GM23248 (cell line): ENCODE measurements at regions not wholly inside any gene's neighbourhood (a gene's known extent, or its start where the extent isn't known, plus 50 kb on each side); places are given as distances from the start of the nearest gene placed in this dataset.

ENCODE experiments used
- DNase-seq: peaks from one replicate; pipeline ENCODE4 v3.0.0-alpha.2; 2015
- H2AFZ ChIP-seq: fragments of 200-600 bp; sonication (generic); 2 replicates; pipeline ENCODE4 v1.6.1; 2016; ENCODE audit warnings: antibody characterized with exemption
- H3F3A ChIP-seq: fragments of 200-600 bp; sonication (generic); 2 replicates; pipeline ENCODE4 v1.6.1; 2016; ENCODE audit warnings: mild to moderate bottlenecking, antibody characterized with exemption, mixed run types; ENCODE audit not compliant: insufficient read depth
- H3K27ac ChIP-seq: fragments of 200-600 bp; sonication (generic); 2 replicates; pipeline ENCODE4 v1.5.1; 2016; ENCODE audit warnings: mild to moderate bottlenecking
- H3K27me3 ChIP-seq: fragments of 200-600 bp; sonication (generic); replicated peaks from 2 replicates; pipeline ENCODE4 v1.6.1; 2016; ENCODE audit warnings: mild to moderate bottlenecking; ENCODE audit not compliant: insufficient read depth
- H3K36me3 ChIP-seq: fragments of 200-600 bp; sonication (generic); 2 replicates; pipeline ENCODE4 v1.6.1; 2016; ENCODE audit warnings: low read depth, mild to moderate bottlenecking
- H3K4me1 ChIP-seq: fragments of 200-600 bp; sonication (generic); 2 replicates; pipeline ENCODE4 v1.6.1; 2016; ENCODE audit warnings: mild to moderate bottlenecking; ENCODE audit not compliant: insufficient read depth
- H3K4me2 ChIP-seq: fragments of 200-600 bp; sonication (generic); one replicate; pipeline ENCODE4 v1.6.1; 2016; ENCODE audit warnings: mild to moderate bottlenecking; ENCODE audit not compliant: unreplicated experiment
- H3K4me3 ChIP-seq: fragments of 200-600 bp; sonication (generic); 2 replicates; pipeline ENCODE4 v1.5.1; 2016; ENCODE audit warnings: mild to moderate bottlenecking
- H3K79me2 ChIP-seq: fragments of 200-600 bp; sonication (generic); 2 replicates; pipeline ENCODE4 v1.6.1; 2016; ENCODE audit warnings: mild to moderate bottlenecking; ENCODE audit not compliant: insufficient read depth
- H3K9ac ChIP-seq: fragments of 200-600 bp; sonication (generic); 2 replicates; pipeline ENCODE4 v1.6.1; 2016; ENCODE audit warnings: mild to moderate bottlenecking
- H3K9me2 ChIP-seq: fragments of 200-600 bp; sonication (generic); 2 replicates; pipeline ENCODE4 v1.6.1; 2016; ENCODE audit warnings: mixed run types, mild to moderate bottlenecking, moderate library complexity; ENCODE audit not compliant: insufficient read depth
- H3K9me3 ChIP-seq: fragments of 200-600 bp; sonication (generic); one replicate; pipeline ENCODE4 v1.6.1; 2017; ENCODE audit warnings: low read depth
- H4K20me1 ChIP-seq: fragments of 200-600 bp; sonication (generic); 2 replicates; pipeline ENCODE4 v1.6.0; 2016; ENCODE audit not compliant: insufficient read depth
- EZH2 ChIP-seq: fragments of 200-600 bp; sonication (generic); IDR thresholded peaks from 2 replicates; pipeline ENCODE4 v1.6.1; 2018; ENCODE audit warnings: antibody characterized with exemption, mild to moderate bottlenecking; ENCODE audit not compliant: insufficient read depth, poor library complexity, severe bottlenecking
- EZH2phosphoT487 ChIP-seq: fragments of 200-600 bp; sonication (generic); IDR thresholded peaks from 2 replicates; pipeline ENCODE4 v1.6.1; 2018; ENCODE audit warnings: antibody characterized with exemption, moderate library complexity, mild to moderate bottlenecking, low read depth; ENCODE audit not compliant: insufficient read depth
- WGBS, 2 experiments: methylation state at CpG; one replicate each; pipeline ENCODE4 v1.1.6; 2015 to 2017; ENCODE audit warnings: low lambda C conversion rate in 2 of 2, low coverage in 1 of 2; ENCODE audit errors: missing lambda C conversion rate in 2 of 2; 5-methylcytosine and 5-hydroxymethylcytosine counted together
- in situ Hi-C: fragments of 300-500 bp; cut with MboI; formaldehyde crosslinking; loops from 2 replicates; pipeline ENCODE4 v1.15.0; 2020

DNA sequence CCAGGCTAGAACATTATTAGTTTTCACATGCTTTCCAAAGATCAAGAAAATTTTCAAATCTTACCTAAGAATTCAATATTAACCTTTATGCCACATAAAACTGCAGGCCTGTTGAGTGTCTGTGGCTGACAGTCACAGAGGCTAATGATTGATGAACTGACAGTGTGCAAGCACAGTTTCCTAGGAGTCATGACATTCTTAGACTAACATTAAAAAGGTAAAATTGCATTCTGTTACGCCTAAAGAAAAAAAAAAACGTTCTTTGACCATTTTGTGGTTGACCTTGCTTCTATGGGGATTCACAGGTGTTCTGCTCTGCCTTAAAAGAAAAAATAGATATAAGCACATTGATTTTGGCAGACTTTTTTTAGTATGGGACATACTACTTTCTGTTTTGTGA, 1776.2 kb downstream of the PCDH9 start:
- no peaks in the 10 kb centered on the region for H3K36me3 ChIP-seq
- in situ Hi-C loops = no loop called here
- H3K9ac ChIP-seq = no peak overlapping the region
- no peak overlapping the region for H3K4me2 ChIP-seq
- H2AFZ ChIP-seq = no peak overlapping the region
- H3F3A ChIP-seq = no peaks in the 10 kb centered on the region
- H3K4me3 ChIP-seq = no peak overlapping the region
- H4K20me1 ChIP-seq = no peaks in the 10 kb centered on the region
- no peak for DNase-seq
- no peak overlapping the region for H3K27ac ChIP-seq
- WGBS, 2 experiments = 0 to 2% methylated on average over 2 of the region's 2 CpGs
- H3K27me3 ChIP-seq = no peaks in the 10 kb centered on the region
- no peaks in the 10 kb centered on the region for H3K79me2 ChIP-seq
- no peaks in the 10 kb centered on the region for H3K4me1 ChIP-seq
- TF ChIP-seq EZH2phosphoT487 (no peak), EZH2 (no peak)
- no peaks in the 10 kb centered on the region for H3K9me3 ChIP-seq
- H3K9me2 ChIP-seq = no peaks in the 10 kb centered on the region

- TF ChIP-seq EZH2 = no peak
- TF ChIP-seq EZH2phosphoT487 = no peak
Measured at GRCh38 chr13:65445340-65445739, 1784.8 kb downstream of the PCDH9 start.

GRCh38 chr13:65435590-65435989, 1794.5 kb downstream of the PCDH9 start:
- 14 to 25% methylated on average over 7 of the region's 7 CpGs for WGBS, 2 experiments
- DNase-seq = no peak

More at GRCh38 chr13:65445340-65445739, 1784.8 kb downstream of the PCDH9 start:
- H3K27ac ChIP-seq = no peak overlapping the region
- no peaks in the 10 kb centered on the region for H3F3A ChIP-seq
- H3K27me3 ChIP-seq = no peaks in the 10 kb centered on the region
- H3K9ac ChIP-seq = no peak overlapping the region
- H3K36me3 ChIP-seq = no peaks in the 10 kb centered on the region
- H3K4me1 ChIP-seq = no peaks in the 10 kb centered on the region
- no peaks in the 10 kb centered on the region for H4K20me1 ChIP-seq
- H3K9me3 ChIP-seq = no peaks in the 10 kb centered on the region
- H3K79me2 ChIP-seq = no peaks in the 10 kb centered on the region
- no peak overlapping the region for H3K4me2 ChIP-seq
- no peak overlapping the region for H3K4me3 ChIP-seq
- no peak overlapping the region for H2AFZ ChIP-seq
- DNase-seq = no peak
- no peaks in the 10 kb centered on the region for H3K9me2 ChIP-seq
- in situ Hi-C loops = no loop called here

DNA sequence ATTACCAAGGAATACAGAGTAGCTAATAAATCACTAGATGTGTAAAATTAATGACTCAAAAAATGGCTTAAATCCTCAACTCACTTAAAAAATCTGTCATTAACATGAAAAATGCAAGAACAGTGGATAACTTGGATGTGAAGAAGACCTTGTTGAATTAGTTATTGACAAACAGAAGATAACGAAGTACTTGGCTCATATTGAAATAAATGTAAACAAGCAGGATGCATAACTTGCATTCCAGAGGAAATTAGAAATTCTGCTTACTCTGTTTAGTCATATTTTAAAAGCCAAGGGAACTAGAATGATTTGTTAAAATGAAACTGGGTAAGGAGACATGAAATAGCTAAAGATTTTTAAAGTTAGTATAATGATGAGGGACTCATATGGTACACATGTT, 1812.2 kb downstream of the PCDH9 start:
- no peaks in the 10 kb centered on the region for H3K9me2 ChIP-seq
- no peak overlapping the region for H3K9ac ChIP-seq
- H3K4me1 ChIP-seq = no peaks in the 10 kb centered on the region
- no peaks in the 10 kb centered on the region for H3K27me3 ChIP-seq
- H3K9me3 ChIP-seq = peaks cover 6% of the 10 kb centered on the region
- no peak overlapping the region for H2AFZ ChIP-seq
- H3K4me2 ChIP-seq = no peak overlapping the region
- no peak overlapping the region for H3K4me3 ChIP-seq
- H3F3A ChIP-seq = no peaks in the 10 kb centered on the region
- TF ChIP-seq EZH2 = no peak
- no peak for TF ChIP-seq EZH2phosphoT487
- in situ Hi-C loops = no loop called here
- WGBS, 2 experiments = 0% methylated on average over 1 of the region's 1 CpG
- no peaks in the 10 kb centered on the region for H4K20me1 ChIP-seq
- no peaks in the 10 kb centered on the region for H3K36me3 ChIP-seq
- no peak overlapping the region for H3K27ac ChIP-seq
- H3K79me2 ChIP-seq = no peaks in the 10 kb centered on the region
- no peak for DNase-seq

More at GRCh38 chr13:65435590-65435989, 1794.5 kb downstream of the PCDH9 start:
- Histone ChIP-seq H3K9ac (no peak overlapping the region), H3K9me3 (no peaks in the 10 kb centered on the region), H3K79me2 (no peaks in the 10 kb centered on the region), H4K20me1 (no peaks in the 10 kb centered on the region), H3K9me2 (no peaks in the 10 kb centered on the region), H3F3A (no peaks in the 10 kb centered on the region), H3K27me3 (no peaks in the 10 kb centered on the region), H3K4me2 (no peak overlapping the region), H3K27ac (no peak overlapping the region), H2AFZ (no peak overlapping the region), H3K36me3 (no peaks in the 10 kb centered on the region), H3K4me1 (no peaks in the 10 kb centered on the region), H3K4me3 (no peak overlapping the region)
- TF ChIP-seq EZH2phosphoT487 = no peak
- no peak for TF ChIP-seq EZH2
- in situ Hi-C loops = no loop called here

DNA sequence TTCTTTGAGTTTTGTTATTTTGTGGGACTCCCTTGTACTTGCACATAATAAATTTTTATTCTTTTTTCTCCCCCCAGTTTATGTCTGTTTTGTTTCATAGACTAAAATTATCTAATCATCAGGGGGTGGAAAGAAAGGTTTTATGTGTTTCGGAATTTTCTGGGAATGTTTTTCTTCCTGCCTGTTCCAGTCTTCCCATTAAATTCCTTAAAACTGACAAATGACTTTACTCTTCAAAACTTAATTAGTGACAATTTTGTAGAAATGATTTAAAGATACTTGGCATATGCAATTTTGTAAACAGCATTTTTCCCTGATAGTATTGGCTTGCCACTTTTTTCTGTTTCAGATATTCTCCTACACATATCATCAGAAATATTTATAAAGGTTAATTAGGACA, 1813.4 kb downstream of the PCDH9 start:
- no peak for DNase-seq
- Histone ChIP-seq H3K27ac (no peak overlapping the region), H3K4me3 (no peak overlapping the region), H4K20me1 (no peaks in the 10 kb centered on the region), H3K9me2 (no peaks in the 10 kb centered on the region), H3K4me1 (no peaks in the 10 kb centered on the region), H3F3A (no peaks in the 10 kb centered on the region), H3K27me3 (no peaks in the 10 kb centered on the region), H3K36me3 (no peaks in the 10 kb centered on the region), H3K9me3 (peaks cover 3% of the 10 kb centered on the region), H3K9ac (no peak overlapping the region), H3K79me2 (no peaks in the 10 kb centered on the region), H3K4me2 (no peak overlapping the region), H2AFZ (no peak overlapping the region)
- no peak for TF ChIP-seq EZH2
- TF ChIP-seq EZH2phosphoT487 = no peak
- 15 to 25% methylated on average over 1 of the region's 1 CpG for WGBS, 2 experiments
- in situ Hi-C loops = no loop called here
